DOHH2 (cell line): ENCODE measurements at regions not wholly inside any gene's neighbourhood (a gene's known extent, or its start where the extent isn't known, plus 50 kb on each side); places are given as distances from the start of the nearest gene placed in this dataset.
"Not testable (repeated sequence)": the region's sequence is repeated elsewhere in the genome, so short reads cannot be mapped to it uniquely, and the experiment has no call there.

Source experiments
- H3F3A ChIP-seq: fragments of 200-600 bp; sonication (generic), shearing (Covaris generic); 2 replicates; pipeline ENCODE4 v1.6.0; 2016; ENCODE audit warnings: antibody characterized with exemption, mild to moderate bottlenecking; ENCODE audit not compliant: control insufficient read depth, insufficient read depth
- H3K27ac ChIP-seq: fragments of 200-600 bp; sonication (generic); 2 replicates; pipeline ENCODE4 v1.5.1; 2014; ENCODE audit warnings: low read depth, mild to moderate bottlenecking, low read length, moderate library complexity
- H3K27me3 ChIP-seq: fragments of 200-600 bp; sonication (generic); 2 replicates; pipeline ENCODE4 v1.6.1; 2014; ENCODE audit warnings: mild to moderate bottlenecking, low read length, mixed read lengths; ENCODE audit not compliant: control insufficient read depth
- H3K36me3 ChIP-seq: fragments of 200-600 bp; sonication (generic); 2 replicates; pipeline ENCODE4 v1.6.1; 2014; ENCODE audit warnings: mild to moderate bottlenecking, low read length, moderate library complexity, mixed read lengths; ENCODE audit not compliant: control insufficient read depth
- H3K4me1 ChIP-seq: fragments of 200-600 bp; sonication (generic); 2 replicates; pipeline ENCODE4 v1.6.1; 2014; ENCODE audit warnings: mild to moderate bottlenecking, low read length, mixed read lengths; ENCODE audit not compliant: control insufficient read depth
- H3K4me2 ChIP-seq: fragments of 200-600 bp; sonication (generic); 2 replicates; pipeline ENCODE4 v1.6.0; 2014; ENCODE audit warnings: mild to moderate bottlenecking, low read length, moderate library complexity
- H3K4me3 ChIP-seq: fragments of 200-600 bp; sonication (generic); 2 replicates; pipeline ENCODE4 v1.5.1; 2014; ENCODE audit warnings: mild to moderate bottlenecking, low read length, mixed read lengths
- H3K79me2 ChIP-seq: fragments of 200-600 bp; sonication (generic); 2 replicates; pipeline ENCODE4 v1.6.1; 2014; ENCODE audit warnings: mild to moderate bottlenecking, low read length, mixed read lengths; ENCODE audit not compliant: control insufficient read depth
- H3K9me2 ChIP-seq: fragments of 200-600 bp; sonication (generic); replicated peaks from 2 replicates; pipeline ENCODE4 v1.6.1; 2014; ENCODE audit warnings: mild to moderate bottlenecking, low read length, mixed read lengths; ENCODE audit not compliant: control insufficient read depth
- H3K9me3 ChIP-seq: fragments of 200-600 bp; sonication (generic); 2 replicates; pipeline ENCODE4 v1.6.1; 2014; ENCODE audit warnings: antibody characterized with exemption, low read length, mixed read lengths; ENCODE audit not compliant: control insufficient read depth, insufficient read depth
- H4K20me1 ChIP-seq: fragments of 200-600 bp; sonication (generic); 2 replicates; pipeline ENCODE4 v1.6.0; 2014; ENCODE audit warnings: low read depth, mild to moderate bottlenecking, antibody characterized with exemption, low read length, moderate library complexity; ENCODE audit not compliant: control insufficient read depth, insufficient read depth

DNA sequence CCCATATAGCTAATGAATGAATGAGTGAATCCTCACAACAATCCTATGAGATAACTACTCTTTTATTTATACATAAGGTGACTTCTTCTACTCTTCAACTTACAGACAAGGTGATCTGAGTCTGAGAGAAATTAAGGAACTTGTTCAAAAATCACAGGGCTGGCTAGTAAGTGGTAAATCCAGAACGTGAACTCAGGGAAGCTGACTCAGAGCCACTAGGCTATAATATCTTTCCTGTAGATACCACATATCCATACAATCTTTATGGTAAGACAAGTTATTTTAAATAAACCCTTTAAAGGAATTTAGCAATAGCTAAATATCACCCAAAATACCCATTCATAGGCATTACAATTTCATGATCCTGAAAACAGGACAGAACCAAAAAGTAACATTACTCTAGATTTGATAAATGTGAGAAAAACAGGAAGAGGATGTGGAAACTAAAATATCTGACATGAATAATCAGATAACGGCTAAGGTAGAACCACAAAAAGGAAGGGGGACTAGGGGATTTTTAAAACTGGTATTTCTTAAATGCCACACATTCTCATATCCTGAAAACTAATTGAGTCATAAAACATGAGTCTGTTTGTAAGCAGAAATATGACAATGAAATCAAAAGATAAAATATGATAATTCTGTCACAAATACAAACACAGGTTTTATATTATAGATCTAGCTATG is 119.7 kb downstream of the NBPF8 start:
- H3K9me2 ChIP-seq: not testable (repeated sequence)

DNA sequence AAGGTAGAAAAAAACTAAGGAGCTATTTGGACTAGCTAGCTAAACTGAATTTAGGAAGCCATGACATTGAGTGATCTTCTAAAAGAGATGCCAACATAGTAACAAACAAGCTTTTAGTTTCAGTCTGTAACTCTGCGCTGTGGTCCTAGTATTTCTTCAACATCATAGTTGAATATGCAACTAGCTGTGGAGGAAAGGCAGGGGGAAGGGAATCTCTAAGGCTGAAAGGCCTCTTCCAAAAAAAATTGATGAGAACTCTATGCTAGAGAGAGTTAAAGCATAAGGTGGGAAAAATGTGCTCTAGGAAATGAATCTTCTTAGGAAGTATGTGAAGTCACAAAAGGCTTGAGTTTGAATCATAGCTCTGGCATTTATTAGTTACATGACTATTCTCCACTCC is 120.2 kb downstream of the NBPF8 start:
- not testable (repeated sequence) for H3K36me3 ChIP-seq, H4K20me1 ChIP-seq, H3K4me2 ChIP-seq, H3K9me2 ChIP-seq, H3K9me3 ChIP-seq, H3K4me3 ChIP-seq, H3F3A ChIP-seq, H3K27me3 ChIP-seq, H3K4me1 ChIP-seq, H3K27ac ChIP-seq, H3K79me2 ChIP-seq

More for the DNA sequence above, 119.7 kb downstream of the NBPF8 start:
- not testable (repeated sequence) for H3K4me1 ChIP-seq, H4K20me1 ChIP-seq, H3K27me3 ChIP-seq, H3K79me2 ChIP-seq, H3K9me3 ChIP-seq, H3K4me2 ChIP-seq, H3F3A ChIP-seq, H3K27ac ChIP-seq, H3K4me3 ChIP-seq, H3K36me3 ChIP-seq

DNA sequence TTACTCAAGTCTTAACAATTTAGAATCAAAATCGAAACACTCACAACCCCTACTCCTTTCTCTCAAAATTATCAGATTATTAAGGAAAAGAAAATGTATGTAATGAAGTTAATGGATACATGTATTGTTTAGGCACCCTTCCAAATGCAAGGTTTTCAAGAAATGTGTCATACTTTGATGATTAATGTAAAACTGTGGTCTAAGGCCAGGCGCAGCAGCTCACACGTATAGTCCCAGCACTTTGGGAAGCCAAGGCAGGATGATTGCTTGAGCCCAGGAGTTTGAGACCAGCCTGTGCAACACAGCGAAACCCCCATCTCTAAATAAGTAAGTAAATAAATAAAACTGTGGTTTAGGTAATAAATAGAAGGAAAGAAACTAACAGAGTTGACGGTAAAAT is 126.6 kb downstream of the NBPF8 start:
- H3K27me3 ChIP-seq, H4K20me1 ChIP-seq, H3K36me3 ChIP-seq, H3K9me3 ChIP-seq, H3K27ac ChIP-seq, H3K4me1 ChIP-seq, H3K9me2 ChIP-seq, H3K4me3 ChIP-seq, H3F3A ChIP-seq, H3K4me2 ChIP-seq, H3K79me2 ChIP-seq: not testable (repeated sequence)

DNA sequence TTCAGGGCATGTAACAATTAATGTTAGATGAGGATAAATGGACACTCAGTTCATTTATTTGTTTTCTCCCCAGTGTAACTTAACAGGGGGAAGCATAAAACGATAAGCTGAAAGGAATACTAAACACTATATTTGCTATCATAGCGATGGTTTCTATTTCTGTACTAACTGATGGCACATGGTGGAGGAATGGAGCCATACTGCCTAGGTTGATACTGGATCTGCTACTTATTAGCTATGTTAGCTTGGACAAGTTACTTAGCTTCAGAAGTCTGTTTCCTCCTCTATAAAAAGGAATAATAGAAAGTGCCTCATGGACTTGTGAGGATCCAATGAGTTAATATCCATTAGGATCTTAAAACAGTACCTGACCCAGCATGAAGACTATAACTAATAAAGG is 127.5 kb downstream of the NBPF8 start:
- not testable (repeated sequence) for H3K27me3 ChIP-seq, H3K4me3 ChIP-seq, H3K27ac ChIP-seq, H3K4me1 ChIP-seq, H3F3A ChIP-seq, H3K9me3 ChIP-seq, H4K20me1 ChIP-seq, H3K79me2 ChIP-seq, H3K4me2 ChIP-seq, H3K36me3 ChIP-seq, H3K9me2 ChIP-seq

DNA sequence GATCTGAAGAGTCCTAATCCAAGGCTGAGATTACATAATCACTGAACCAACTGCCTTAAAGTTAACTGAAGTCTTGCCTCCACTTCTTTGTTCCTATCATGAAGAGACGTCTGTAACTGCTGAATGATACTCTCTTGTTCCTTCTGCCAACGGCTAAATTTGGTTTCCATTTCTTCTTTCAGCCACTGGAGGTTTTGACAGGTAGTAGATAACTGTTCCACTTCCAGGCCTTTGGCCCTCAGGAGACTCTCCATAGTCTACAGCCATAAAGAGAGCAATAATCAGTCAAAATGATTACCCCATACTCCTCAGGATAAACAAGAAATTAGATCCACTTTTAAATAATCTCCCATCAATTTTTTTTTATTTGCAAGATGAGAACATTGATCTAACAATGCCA is 128.1 kb downstream of the NBPF8 start:
- H3K36me3 ChIP-seq, H3K9me2 ChIP-seq, H3K27me3 ChIP-seq, H3F3A ChIP-seq, H3K79me2 ChIP-seq, H3K9me3 ChIP-seq, H3K4me1 ChIP-seq, H3K4me2 ChIP-seq, H3K4me3 ChIP-seq, H4K20me1 ChIP-seq, H3K27ac ChIP-seq: not testable (repeated sequence)

DNA sequence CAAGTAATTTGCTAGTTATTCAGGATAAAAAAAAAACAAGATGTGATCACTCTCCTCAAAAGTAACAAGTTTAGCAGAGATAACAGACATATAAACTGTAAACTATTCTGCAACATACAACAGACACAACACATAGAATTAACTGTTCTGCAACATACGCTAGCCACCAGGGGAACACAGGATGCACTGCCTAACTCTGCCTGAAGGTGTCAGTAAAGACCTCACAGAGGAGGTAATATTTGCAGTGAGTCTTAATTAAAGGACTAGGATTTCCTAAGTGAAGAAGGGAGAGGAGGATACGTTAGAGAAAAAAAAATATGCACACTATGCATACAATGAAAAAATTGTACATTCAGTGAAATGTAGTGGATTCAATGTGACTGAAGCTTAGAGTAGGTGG is 129.6 kb downstream of the NBPF8 start:
- H3K27ac ChIP-seq, H4K20me1 ChIP-seq, H3K9me3 ChIP-seq, H3K4me2 ChIP-seq, H3K36me3 ChIP-seq, H3K27me3 ChIP-seq, H3K79me2 ChIP-seq, H3K4me1 ChIP-seq, H3F3A ChIP-seq, H3K4me3 ChIP-seq, H3K9me2 ChIP-seq: not testable (repeated sequence)

DNA sequence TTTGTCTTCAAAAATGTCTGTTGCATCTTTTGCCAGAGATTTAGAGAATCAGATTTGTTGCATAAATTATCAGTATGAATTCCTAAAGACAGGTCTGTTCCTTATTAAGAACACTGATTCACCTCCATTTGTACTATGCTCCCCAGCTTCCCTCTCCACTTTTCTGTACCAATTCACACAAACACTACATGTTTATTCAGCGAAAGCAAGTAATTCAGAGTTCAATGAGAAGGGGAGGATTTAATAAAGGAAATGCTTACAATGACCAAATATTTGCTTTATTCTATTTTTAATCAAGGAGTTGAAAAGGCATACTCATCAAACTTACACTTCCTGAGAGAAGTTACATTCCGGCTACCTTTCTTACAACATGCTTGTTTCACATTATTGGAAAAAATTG is 135.5 kb downstream of the NBPF8 start:
- H3K4me2 ChIP-seq, H3K9me2 ChIP-seq, H3K36me3 ChIP-seq, H3K4me1 ChIP-seq, H3K79me2 ChIP-seq, H3F3A ChIP-seq, H3K27me3 ChIP-seq, H3K9me3 ChIP-seq, H4K20me1 ChIP-seq, H3K27ac ChIP-seq, H3K4me3 ChIP-seq: not testable (repeated sequence)

DNA sequence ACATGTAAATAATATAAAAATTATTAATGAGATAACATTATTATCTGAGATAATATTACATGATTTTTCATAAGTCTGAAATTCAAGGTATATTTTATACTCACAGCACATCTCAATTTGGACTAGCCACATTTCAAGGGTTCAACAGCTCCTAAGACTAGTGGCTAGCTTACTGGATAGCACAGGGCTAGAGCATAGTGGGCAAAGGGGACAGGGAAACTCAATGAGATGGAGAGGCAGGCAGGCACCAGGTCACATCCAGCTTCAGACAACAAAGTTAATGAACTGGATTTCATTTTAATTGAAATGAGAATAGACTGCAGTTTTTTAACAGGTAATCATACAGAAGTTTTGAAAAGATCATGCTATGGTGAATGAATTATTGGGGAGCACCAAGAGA is 137.4 kb downstream of the NBPF8 start:
- not testable (repeated sequence) for H3K36me3 ChIP-seq, H3K9me2 ChIP-seq, H3K79me2 ChIP-seq, H3K4me2 ChIP-seq, H3K4me3 ChIP-seq, H3F3A ChIP-seq, H3K9me3 ChIP-seq, H4K20me1 ChIP-seq, H3K27me3 ChIP-seq, H3K27ac ChIP-seq, H3K4me1 ChIP-seq
